Endodermal cell (in vitro differentiated cells): ENCODE measurements at regions not wholly inside any gene's neighbourhood (a gene's known extent, or its start where the extent isn't known, plus 50 kb on each side); places are given as distances from the start of the nearest gene placed in this dataset.

ENCODE experiments used
- DNase-seq: peaks from one replicate; pipeline ENCODE4 v3.0.0-alpha.2; 2017
- H3K27ac ChIP-seq: 2 replicates; pipeline ENCODE4 v1.5.1; 2013; ENCODE audit warnings: mild to moderate bottlenecking, low read depth, low read length, moderate library complexity
- H3K27me3 ChIP-seq: 2 replicates; pipeline ENCODE4 v1.6.1; 2013; ENCODE audit warnings: mild to moderate bottlenecking, low read length, moderate library complexity; ENCODE audit not compliant: insufficient read depth, control insufficient read depth, poor library complexity, severe bottlenecking
- H3K36me3 ChIP-seq: 2 replicates; pipeline ENCODE4 v1.7.0; 2013; ENCODE audit warnings: mild to moderate bottlenecking, low read length, moderate library complexity; ENCODE audit not compliant: control insufficient read depth, insufficient read depth
- H3K4me1 ChIP-seq: one replicate; pipeline ENCODE4 v1.7.0; 2013; ENCODE audit warnings: low read length; ENCODE audit not compliant: control insufficient read depth, insufficient read depth
- H3K4me3 ChIP-seq: 2 replicates; pipeline ENCODE4 v1.5.1; 2013; ENCODE audit warnings: mild to moderate bottlenecking, low read length, moderate library complexity
- H3K9ac ChIP-seq: 2 replicates; pipeline ENCODE4 v1.6.1; 2013; ENCODE audit warnings: mild to moderate bottlenecking, low read length, moderate library complexity; ENCODE audit not compliant: poor library complexity, severe bottlenecking; ENCODE audit errors: extremely low read depth
- H3K9me3 ChIP-seq: 2 replicates; pipeline ENCODE4 v1.6.1; 2013; ENCODE audit warnings: mild to moderate bottlenecking, low read length, moderate library complexity; ENCODE audit not compliant: control insufficient read depth
- H3K27ac Mint-ChIP-seq: 2 replicates; pipeline ENCODE4 v1.8.0; 2020; ENCODE audit warnings: mixed read lengths
- H3K27me3 Mint-ChIP-seq: 2 replicates; pipeline ENCODE4 v1.8.0; 2021; ENCODE audit warnings: mild to moderate bottlenecking, mixed read lengths; ENCODE audit not compliant: insufficient read depth
- H3K36me3 Mint-ChIP-seq: 2 replicates; pipeline ENCODE4 v1.8.0; 2020; ENCODE audit warnings: low read depth, mixed read lengths
- H3K4me1 Mint-ChIP-seq: 2 replicates; pipeline ENCODE4 v1.8.0; 2020; ENCODE audit warnings: mixed read lengths
- H3K4me3 Mint-ChIP-seq: 2 replicates; pipeline ENCODE4 v1.8.0; 2020; ENCODE audit warnings: mild to moderate bottlenecking, moderate library complexity, mixed read lengths
- H3K9me3 Mint-ChIP-seq: 2 replicates; pipeline ENCODE4 v1.8.0; 2020; ENCODE audit warnings: mild to moderate bottlenecking, mixed read lengths
- CTCF ChIP-seq: fragments of 200-600 bp; sonication (generic); conservative IDR thresholded peaks from 2 replicates; pipeline ENCODE4 v1.5.0; 2021; ENCODE audit warnings: antibody characterized with exemption, mild to moderate bottlenecking
- WGBS, 2 experiments: methylation state at CpG; one replicate each; pipeline versions ENCODE4 v1.1.5 to v1.1.7; 2013; ENCODE audit warnings: missing lambda C conversion rate in 2 of 2, mixed read lengths in 1 of 2; ENCODE audit not compliant: insufficient coverage in 1 of 2, insufficient read length in 1 of 2; 5-methylcytosine and 5-hydroxymethylcytosine counted together

GRCh38 chr5:124237206-124237695 lies 509.2 kb downstream of the ZNF608 start:
- WGBS, 2 experiments: 100% methylated on average over 1 of the region's 1 CpG; no CpG with 5 or more reads in 1 of the 2 experiments
- no peak overlapping the region for H3K4me3 Mint-ChIP-seq
- H3K36me3 Mint-ChIP-seq: peaks cover 11% of the 10 kb centered on the region
- DNase-seq: no peak
- no peak for TF ChIP-seq CTCF
- peaks cover 6% of the 10 kb centered on the region for H3K9me3 Mint-ChIP-seq
- H3K36me3 ChIP-seq: no peaks in the 10 kb centered on the region
- no peak overlapping the region for H3K27ac Mint-ChIP-seq
- no peak overlapping the region for H3K4me3 ChIP-seq
- peaks cover 13% of the 10 kb centered on the region for H3K9me3 ChIP-seq
- peaks cover 51% of the 10 kb centered on the region for H3K4me1 Mint-ChIP-seq
- no peak overlapping the region for H3K27ac ChIP-seq
- H3K4me1 ChIP-seq: peaks cover 3% of the 10 kb centered on the region
- H3K27me3 ChIP-seq: no peaks in the 10 kb centered on the region
- H3K9ac ChIP-seq: no peak overlapping the region
- no peaks in the 10 kb centered on the region for H3K27me3 Mint-ChIP-seq

GRCh38 chr5:124236361-124237205 lies 509.9 kb downstream of the ZNF608 start:
- 88 to 91% methylated on average over 3 of the region's 3 CpGs for WGBS, 2 experiments
- DNase-seq: no peak

GRCh38 chr5:124235576-124235975 lies 510.9 kb downstream of the ZNF608 start:
- peaks cover 9% of the 10 kb centered on the region for H3K9me3 ChIP-seq
- WGBS, 2 experiments: 64% methylated on average over 3 of the region's 6 CpGs; no CpG with 5 or more reads in 1 of the 2 experiments
- H3K4me1 ChIP-seq: peaks cover 3% of the 10 kb centered on the region
- no peak for TF ChIP-seq CTCF
- H3K9me3 Mint-ChIP-seq: peaks cover 6% of the 10 kb centered on the region
- no peak overlapping the region for H3K27ac ChIP-seq
- DNase-seq: no peak
- H3K36me3 ChIP-seq: no peaks in the 10 kb centered on the region
- no peak overlapping the region for H3K4me3 Mint-ChIP-seq
- H3K27ac Mint-ChIP-seq: no peak overlapping the region
- H3K36me3 Mint-ChIP-seq: peaks cover 7% of the 10 kb centered on the region
- H3K9ac ChIP-seq: no peak overlapping the region
- H3K4me1 Mint-ChIP-seq: peaks cover 60% of the 10 kb centered on the region
- no peaks in the 10 kb centered on the region for H3K27me3 Mint-ChIP-seq
- no peaks in the 10 kb centered on the region for H3K27me3 ChIP-seq
- no peak overlapping the region for H3K4me3 ChIP-seq

More at GRCh38 chr5:124236361-124237205, 509.9 kb downstream of the ZNF608 start:
- Mint-ChIP-seq H3K27ac (no peak overlapping the region), H3K36me3 (peaks cover 7% of the 10 kb centered on the region), H3K9me3 (peaks cover 6% of the 10 kb centered on the region), H3K4me3 (no peak overlapping the region), H3K4me1 (peaks cover 54% of the 10 kb centered on the region), H3K27me3 (no peaks in the 10 kb centered on the region)
- Histone ChIP-seq H3K9ac (no peak overlapping the region), H3K4me1 (peaks cover 3% of the 10 kb centered on the region), H3K27ac (peak overlapping the region; percentile 7), H3K27me3 (no peaks in the 10 kb centered on the region), H3K9me3 (peaks cover 13% of the 10 kb centered on the region), H3K4me3 (no peak overlapping the region), H3K36me3 (no peaks in the 10 kb centered on the region)
- TF ChIP-seq CTCF: no peak
